GM12878 (cell line): ENCODE measurements at regions not wholly inside any gene's neighbourhood (a gene's known extent, or its start where the extent isn't known, plus 50 kb on each side); places are given as distances from the start of the nearest gene placed in this dataset.

ENCODE experiments used
- CTCF ChIP-seq, 3 experiments: IDR thresholded peaks in 2 of 3; conservative IDR thresholded peaks in 1 of 3; 2 replicates each; pipeline ENCODE4 v1.5.1; 2011; ENCODE audit warnings: low read depth in 3 of 3, low read length in 3 of 3, mild to moderate bottlenecking in 3 of 3, control low read depth in 2 of 3, moderate library complexity in 2 of 3, inconsistent platforms in 1 of 3, mixed read lengths in 1 of 3; ENCODE audit not compliant: control insufficient read depth in 2 of 3, insufficient read depth in 1 of 3; ENCODE audit errors: extremely low read depth in 1 of 3
- ESRRA ChIP-seq: IDR thresholded peaks from 2 replicates; pipeline ENCODE4 v1.6.1; 2012; ENCODE audit warnings: mild to moderate bottlenecking, low read length, improper control_type of control experiment
- HDAC6 ChIP-seq: fragments of 200-600 bp; sonication (generic); IDR thresholded peaks from one replicate; pipeline ENCODE4 v1.8.0; 2017; ENCODE audit warnings: antibody characterized with exemption; ENCODE audit not compliant: unreplicated experiment
- IRF3 ChIP-seq: fragments of 450-650 bp; IDR thresholded peaks from 2 replicates; pipeline ENCODE4 v1.6.1; 2014; ENCODE audit warnings: mild to moderate bottlenecking
- MYC ChIP-seq: IDR thresholded peaks from 2 replicates; pipeline ENCODE4 v1.6.1; 2011; ENCODE audit warnings: mild to moderate bottlenecking, low read length, moderate library complexity, inconsistent platforms; ENCODE audit not compliant: insufficient read depth, insufficient replicate concordance, insufficient read length, severe bottlenecking
- PKNOX1 ChIP-seq: fragments of 450-650 bp; IDR thresholded peaks from 2 replicates; pipeline ENCODE4 v1.6.1; 2016; ENCODE audit warnings: mild to moderate bottlenecking
- POLR2A ChIP-seq: IDR thresholded peaks from 2 replicates; pipeline ENCODE4 v1.6.1; 2011; ENCODE audit warnings: low read depth, mild to moderate bottlenecking, low read length

GRCh38 chr5:123879071-123879470, 367.1 kb downstream of the CSNK1G3 start:
- TF ChIP-seq POLR2A, result no peak
- no peak for TF ChIP-seq CTCF (IDR thresholded peaks at IDR 0.05 in 2 of 3, conservative IDR thresholded peaks at IDR 0.05 in 1 of 3; ENCODE audit: control insufficient read depth in 2 of 3, extremely low read depth in 1 of 3, insufficient read depth in 1 of 3, low read depth in 3 of 3, low read length in 3 of 3)
- no peak for TF ChIP-seq ESRRA
- TF ChIP-seq PKNOX1, result no peak
- no peak for TF ChIP-seq MYC
- TF ChIP-seq IRF3, result no peak
- TF ChIP-seq HDAC6, result no peak
